Spleen (tissue), 7 donors: ENCODE measurements at regions not wholly inside any gene's neighbourhood (a gene's known extent, or its start where the extent isn't known, plus 50 kb on each side); places are given as distances from the start of the nearest gene placed in this dataset.

Source experiments
- POLR2A ChIP-seq, 3 donors: fragments of 450-650 bp; IDR thresholded peaks; one replicate each; pipeline ENCODE4 v1.5.1; 2017; ENCODE audit warnings: antibody characterized with exemption in 3 of 3, mild to moderate bottlenecking in 1 of 3
- POLR2AphosphoS5 ChIP-seq, 3 donors: sonication (generic); formaldehyde crosslinking; IDR thresholded peaks; one replicate each; pipeline ENCODE4 v1.5.1; 2017; ENCODE audit warnings: antibody characterized with exemption in 3 of 3
- TF ChIP-seq, protein P1 (sequence below), 11 experiments: fragments of 200-600 bp in 7 of 11; fragments of 450-650 bp in 4 of 11; sonication (generic) in 4 of 11; IDR thresholded peaks in 8 of 11; conservative IDR thresholded peaks in 3 of 11; 1 replicate in 7 of 11; 2 replicates in 4 of 11; pipeline versions ENCODE4 v1.4.0 to v1.8.0; 2016 to 2021; ENCODE audit warnings: antibody characterized with exemption in 11 of 11, inconsistent platforms in 4 of 11, mild to moderate bottlenecking in 1 of 11
- donor health status: DM: no; HTN: no; CAD: no; lungs with moderate emphysema.
- donor health status: DM: no; HTN: no; CAD: no.
- donor health status: DM: no; HTN: no; CAD: no.

DNA sequence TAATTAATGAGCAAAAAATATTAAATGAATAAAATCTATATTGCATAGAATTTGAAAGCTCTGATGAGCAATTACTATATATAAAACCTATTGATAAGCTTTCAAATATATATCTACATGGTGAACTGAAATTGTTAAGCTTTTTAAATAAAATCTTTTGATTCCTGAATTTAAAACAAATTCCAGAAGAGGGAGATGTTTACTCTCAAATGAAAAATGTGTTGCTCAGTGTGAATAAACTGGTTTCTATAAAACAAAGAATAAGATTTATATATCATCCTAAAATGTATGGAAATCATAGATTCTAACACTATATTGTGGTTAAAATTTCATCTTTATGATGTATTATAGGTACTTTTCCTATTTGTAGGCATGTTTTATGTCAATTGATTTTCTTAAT is 171.5 kb upstream of the SLITRK6 start:
- TF ChIP-seq POLR2A (IDR thresholded peaks at IDR 0.05), result no peak
- TF ChIP-seq, protein P1, sequence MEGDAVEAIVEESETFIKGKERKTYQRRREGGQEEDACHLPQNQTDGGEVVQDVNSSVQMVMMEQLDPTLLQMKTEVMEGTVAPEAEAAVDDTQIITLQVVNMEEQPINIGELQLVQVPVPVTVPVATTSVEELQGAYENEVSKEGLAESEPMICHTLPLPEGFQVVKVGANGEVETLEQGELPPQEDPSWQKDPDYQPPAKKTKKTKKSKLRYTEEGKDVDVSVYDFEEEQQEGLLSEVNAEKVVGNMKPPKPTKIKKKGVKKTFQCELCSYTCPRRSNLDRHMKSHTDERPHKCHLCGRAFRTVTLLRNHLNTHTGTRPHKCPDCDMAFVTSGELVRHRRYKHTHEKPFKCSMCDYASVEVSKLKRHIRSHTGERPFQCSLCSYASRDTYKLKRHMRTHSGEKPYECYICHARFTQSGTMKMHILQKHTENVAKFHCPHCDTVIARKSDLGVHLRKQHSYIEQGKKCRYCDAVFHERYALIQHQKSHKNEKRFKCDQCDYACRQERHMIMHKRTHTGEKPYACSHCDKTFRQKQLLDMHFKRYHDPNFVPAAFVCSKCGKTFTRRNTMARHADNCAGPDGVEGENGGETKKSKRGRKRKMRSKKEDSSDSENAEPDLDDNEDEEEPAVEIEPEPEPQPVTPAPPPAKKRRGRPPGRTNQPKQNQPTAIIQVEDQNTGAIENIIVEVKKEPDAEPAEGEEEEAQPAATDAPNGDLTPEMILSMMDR (IDR thresholded peaks at IDR 0.05 in 8 of 11, conservative IDR thresholded peaks at IDR 0.05 in 3 of 11), result no peak
- no peak for TF ChIP-seq POLR2AphosphoS5 (IDR thresholded peaks at IDR 0.05)
